Mesothelial cell of epicardium (in vitro differentiated cells): ENCODE measurements at regions not wholly inside any gene's neighbourhood (a gene's known extent, or its start where the extent isn't known, plus 50 kb on each side); places are given as distances from the start of the nearest gene placed in this dataset.

Source experiments
- DNase-seq, 2 experiments: peaks; one replicate each; pipeline ENCODE4 v3.0.0; 2021; ENCODE audit warnings: low spot score in 2 of 2; ENCODE audit not compliant: unreplicated experiment in 2 of 2
- H3K27ac Mint-ChIP-seq: 2 replicates; pipeline ENCODE4 v1.8.0; 2021; ENCODE audit warnings: mixed read lengths
- H3K27me3 Mint-ChIP-seq: 2 replicates; pipeline ENCODE4 v1.8.0; 2021; ENCODE audit warnings: low read depth, mixed read lengths
- H3K36me3 Mint-ChIP-seq: 2 replicates; pipeline ENCODE4 v1.8.0; 2021; ENCODE audit warnings: mixed read lengths
- H3K4me1 Mint-ChIP-seq: 2 replicates; pipeline ENCODE4 v1.8.0; 2021; ENCODE audit warnings: mixed read lengths
- H3K4me3 Mint-ChIP-seq: 2 replicates; pipeline ENCODE4 v1.8.0; 2021; ENCODE audit warnings: mild to moderate bottlenecking, moderate library complexity, mixed read lengths
- H3K9me3 Mint-ChIP-seq: 2 replicates; pipeline ENCODE4 v1.8.0; 2021; ENCODE audit warnings: mixed read lengths
- CTCF ChIP-seq: fragments of 200-600 bp; sonication (generic); IDR thresholded peaks from one replicate; pipeline ENCODE4 v1.5.0; 2021; ENCODE audit warnings: antibody characterized with exemption; ENCODE audit not compliant: unreplicated experiment

- Mint-ChIP-seq H3K9me3 (no peaks in the 10 kb centered on the region), H3K36me3 (no peaks in the 10 kb centered on the region), H3K4me3 (no peak overlapping the region), H3K27ac (no peak overlapping the region), H3K27me3 (peaks cover 13% of the 10 kb centered on the region), H3K4me1 (peaks cover 2% of the 10 kb centered on the region)
- DNase-seq = no peak
- TF ChIP-seq CTCF = no peak
Observed at GRCh38 chr11:79686703-79687419, 246.0 kb upstream of the TENM4 start.

GRCh38 chr11:79683930-79684329 is 243.1 kb upstream of the TENM4 start:
- no peak overlapping the region for H3K27ac Mint-ChIP-seq
- no peak overlapping the region for H3K4me3 Mint-ChIP-seq
- peaks cover 5% of the 10 kb centered on the region for H3K4me1 Mint-ChIP-seq
- TF ChIP-seq CTCF = no peak
- H3K9me3 Mint-ChIP-seq = no peaks in the 10 kb centered on the region
- peaks cover 24% of the 10 kb centered on the region for H3K27me3 Mint-ChIP-seq
- DNase-seq = no peak
- no peaks in the 10 kb centered on the region for H3K36me3 Mint-ChIP-seq

GRCh38 chr11:79678780-79679452 is 238.1 kb upstream of the TENM4 start:
- H3K36me3 Mint-ChIP-seq = no peaks in the 10 kb centered on the region
- H3K27me3 Mint-ChIP-seq = peaks cover 16% of the 10 kb centered on the region
- H3K9me3 Mint-ChIP-seq = no peaks in the 10 kb centered on the region
- H3K4me3 Mint-ChIP-seq = no peak overlapping the region
- DNase-seq = no peak
- H3K27ac Mint-ChIP-seq = no peak overlapping the region
- TF ChIP-seq CTCF = no peak
- peaks cover 10% of the 10 kb centered on the region for H3K4me1 Mint-ChIP-seq

GRCh38 chr11:79676396-79676795 is 235.6 kb upstream of the TENM4 start:
- Mint-ChIP-seq H3K9me3 (no peaks in the 10 kb centered on the region), H3K27me3 (peaks cover 16% of the 10 kb centered on the region)

GRCh38 chr11:79675081-79675480 is 234.3 kb upstream of the TENM4 start:
- H3K4me3 Mint-ChIP-seq = no peak overlapping the region
- H3K4me1 Mint-ChIP-seq = peaks cover 25% of the 10 kb centered on the region
- TF ChIP-seq CTCF = no peak
- DNase-seq = no peak
- no peaks in the 10 kb centered on the region for H3K9me3 Mint-ChIP-seq
- no peaks in the 10 kb centered on the region for H3K36me3 Mint-ChIP-seq
- H3K27me3 Mint-ChIP-seq = peaks cover 8% of the 10 kb centered on the region
- no peak overlapping the region for H3K27ac Mint-ChIP-seq

More at GRCh38 chr11:79676396-79676795, 235.6 kb upstream of the TENM4 start:
- H3K27ac Mint-ChIP-seq = no peak overlapping the region
- peaks cover 16% of the 10 kb centered on the region for H3K4me1 Mint-ChIP-seq
- no peak for TF ChIP-seq CTCF
- DNase-seq = no peak
- no peaks in the 10 kb centered on the region for H3K36me3 Mint-ChIP-seq
- H3K4me3 Mint-ChIP-seq = no peak overlapping the region
